ENCODE measurements at regions not wholly inside any gene's neighbourhood (a gene's known extent, or its start where the extent isn't known, plus 50 kb on each side); places are given as distances from the start of the nearest gene placed in this dataset.

DNA sequence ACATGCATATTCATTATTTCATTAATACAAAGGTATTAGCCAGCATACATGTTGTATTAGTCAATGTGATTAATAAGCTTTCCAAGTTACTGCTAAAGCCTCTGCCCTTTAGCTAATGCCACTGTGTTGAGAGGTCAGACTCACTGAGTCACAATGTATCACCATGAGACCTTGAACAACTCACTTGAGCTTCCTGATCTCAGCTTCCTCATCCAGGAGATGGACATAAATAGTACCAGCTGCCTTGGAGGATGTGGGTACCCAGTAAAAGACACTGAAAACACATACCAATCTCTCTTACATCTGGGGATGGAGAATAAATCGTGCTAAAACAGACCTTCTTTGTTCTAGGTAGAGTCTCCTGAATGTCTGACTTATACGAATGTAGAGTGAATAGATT lies 224.6 kb downstream of the EPHA4 start:
- H3K27me3 ChIP-seq (ENCODE audit: insufficient read depth, low read length) = no peaks in the 10 kb centered on the region
- FAIRE-seq (no peak), DNase-seq (ENCODE audit: low read depth) (peak; percentile 24)
- no peaks in the 10 kb centered on the region for H3K9me3 ChIP-seq (ENCODE audit: insufficient read depth, low read depth, low read length)
- TF ChIP-seq, protein P1, sequence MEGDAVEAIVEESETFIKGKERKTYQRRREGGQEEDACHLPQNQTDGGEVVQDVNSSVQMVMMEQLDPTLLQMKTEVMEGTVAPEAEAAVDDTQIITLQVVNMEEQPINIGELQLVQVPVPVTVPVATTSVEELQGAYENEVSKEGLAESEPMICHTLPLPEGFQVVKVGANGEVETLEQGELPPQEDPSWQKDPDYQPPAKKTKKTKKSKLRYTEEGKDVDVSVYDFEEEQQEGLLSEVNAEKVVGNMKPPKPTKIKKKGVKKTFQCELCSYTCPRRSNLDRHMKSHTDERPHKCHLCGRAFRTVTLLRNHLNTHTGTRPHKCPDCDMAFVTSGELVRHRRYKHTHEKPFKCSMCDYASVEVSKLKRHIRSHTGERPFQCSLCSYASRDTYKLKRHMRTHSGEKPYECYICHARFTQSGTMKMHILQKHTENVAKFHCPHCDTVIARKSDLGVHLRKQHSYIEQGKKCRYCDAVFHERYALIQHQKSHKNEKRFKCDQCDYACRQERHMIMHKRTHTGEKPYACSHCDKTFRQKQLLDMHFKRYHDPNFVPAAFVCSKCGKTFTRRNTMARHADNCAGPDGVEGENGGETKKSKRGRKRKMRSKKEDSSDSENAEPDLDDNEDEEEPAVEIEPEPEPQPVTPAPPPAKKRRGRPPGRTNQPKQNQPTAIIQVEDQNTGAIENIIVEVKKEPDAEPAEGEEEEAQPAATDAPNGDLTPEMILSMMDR (IDR thresholded peaks at IDR 0.05; ENCODE audit: insufficient read depth, low read depth, low read length) = no peak
- TF ChIP-seq EZH2 (IDR thresholded peaks at IDR 0.05; ENCODE audit: insufficient read depth, low read length) = no peak
- Mint-ChIP-seq H3K36me3 (ENCODE audit: low read depth, unreplicated experiment) (no peaks in the 10 kb centered on the region), H3K4me1 (ENCODE audit: low read depth, unreplicated experiment) (no peaks in the 10 kb centered on the region), H3K27ac (ENCODE audit: unreplicated experiment) (no peak overlapping the region), H3K27me3 (ENCODE audit: low read depth, unreplicated experiment) (no peaks in the 10 kb centered on the region), H3K4me3 (ENCODE audit: unreplicated experiment) (no peak overlapping the region), H3K9me3 (ENCODE audit: unreplicated experiment) (no peaks in the 10 kb centered on the region)
- H3K9ac ChIP-seq (ENCODE audit: low read length) = no peak overlapping the region
- H3K27ac ChIP-seq (ENCODE audit: low read depth, low read length) = no peak overlapping the region
- no peaks in the 10 kb centered on the region for H4K20me1 ChIP-seq (ENCODE audit: insufficient read depth, low read length)
- no peak overlapping the region for H3K4me2 ChIP-seq (ENCODE audit: low read length)
- no peaks in the 10 kb centered on the region for H3K4me1 ChIP-seq (ENCODE audit: insufficient read depth, low read length)
- no peaks in the 10 kb centered on the region for H3K36me3 ChIP-seq (ENCODE audit: insufficient read depth, low read length)
- H3K79me2 ChIP-seq (ENCODE audit: insufficient read depth, low read length) = no peaks in the 10 kb centered on the region
- H2AFZ ChIP-seq (ENCODE audit: low read depth, low read length) = no peak overlapping the region
- H3K4me3 ChIP-seq (ENCODE audit: insufficient read depth, low read depth, low read length) = no peak overlapping the region

DNA sequence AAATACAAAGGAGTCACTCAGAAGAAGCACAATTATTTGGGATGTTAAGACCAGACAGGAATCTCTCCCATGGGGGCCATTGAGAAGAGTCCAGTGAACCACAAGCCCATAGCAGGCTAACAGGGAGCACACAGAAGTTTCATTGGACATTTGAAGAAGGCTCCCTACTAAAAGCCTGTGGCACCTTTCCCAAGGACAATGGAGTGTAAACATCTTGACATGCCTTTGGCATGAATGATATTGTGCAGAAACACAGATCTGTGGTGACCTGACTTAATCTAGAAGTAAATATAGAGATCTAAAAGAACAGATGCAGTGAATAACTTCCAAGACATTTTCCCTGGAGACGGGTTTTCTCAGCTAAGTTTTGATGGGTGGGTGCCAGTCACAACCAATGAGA lies 221.5 kb downstream of the EPHA4 start:
- peak; percentile 9 for DNase-seq (ENCODE audit: low read depth)
- H3K27ac Mint-ChIP-seq (ENCODE audit: unreplicated experiment) = no peak overlapping the region

DNA sequence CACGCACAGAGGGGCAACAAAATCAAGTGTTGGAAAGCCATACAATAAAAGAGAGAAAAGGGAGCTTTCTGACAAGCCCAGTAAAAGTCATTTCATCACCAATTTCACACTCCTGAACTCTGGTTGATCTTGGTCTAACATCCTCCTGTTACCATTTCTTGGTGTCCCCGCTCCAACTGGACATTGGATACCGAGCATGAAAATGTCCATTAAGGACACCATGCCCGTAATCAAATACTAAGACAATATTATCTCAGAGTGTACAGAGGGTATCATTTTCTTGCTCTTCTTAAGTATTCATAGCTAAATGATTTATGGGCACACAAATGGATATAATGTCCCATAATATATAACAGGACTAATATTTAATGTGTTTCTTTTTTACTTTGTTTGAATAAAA lies 218.9 kb downstream of the EPHA4 start:
- Histone ChIP-seq H3K4me3 (ENCODE audit: insufficient read depth, low read depth, low read length) (no peak overlapping the region), H3K9ac (ENCODE audit: low read length) (no peak overlapping the region), H3K9me3 (ENCODE audit: insufficient read depth, low read depth, low read length) (no peaks in the 10 kb centered on the region), H3K27ac (ENCODE audit: low read depth, low read length) (no peak overlapping the region), H3K79me2 (ENCODE audit: insufficient read depth, low read length) (no peaks in the 10 kb centered on the region), H3K27me3 (ENCODE audit: insufficient read depth, low read length) (no peaks in the 10 kb centered on the region), H3K4me2 (ENCODE audit: low read length) (no peak overlapping the region), H2AFZ (ENCODE audit: low read depth, low read length) (no peak overlapping the region), H3K36me3 (ENCODE audit: insufficient read depth, low read length) (no peaks in the 10 kb centered on the region), H3K4me1 (ENCODE audit: insufficient read depth, low read length) (no peaks in the 10 kb centered on the region), H4K20me1 (ENCODE audit: insufficient read depth, low read length) (no peaks in the 10 kb centered on the region)
- Mint-ChIP-seq H3K27me3 (ENCODE audit: low read depth, unreplicated experiment) (peaks cover 2% of the 10 kb centered on the region), H3K4me3 (ENCODE audit: unreplicated experiment) (no peak overlapping the region), H3K4me1 (ENCODE audit: low read depth, unreplicated experiment) (no peaks in the 10 kb centered on the region), H3K27ac (ENCODE audit: unreplicated experiment) (no peak overlapping the region), H3K36me3 (ENCODE audit: low read depth, unreplicated experiment) (no peaks in the 10 kb centered on the region), H3K9me3 (ENCODE audit: unreplicated experiment) (no peaks in the 10 kb centered on the region)
- TF ChIP-seq, protein P1 (IDR thresholded peaks at IDR 0.05; ENCODE audit: insufficient read depth, low read depth, low read length) = no peak
- TF ChIP-seq EZH2 (IDR thresholded peaks at IDR 0.05; ENCODE audit: insufficient read depth, low read length) = no peak
- no peak for DNase-seq (ENCODE audit: low read depth)
- no peak for FAIRE-seq

More for the DNA sequence above, 221.5 kb downstream of the EPHA4 start:
- Histone ChIP-seq H3K79me2 (ENCODE audit: insufficient read depth, low read length) (no peaks in the 10 kb centered on the region), H3K9me3 (ENCODE audit: insufficient read depth, low read depth, low read length) (no peaks in the 10 kb centered on the region), H3K27me3 (ENCODE audit: insufficient read depth, low read length) (no peaks in the 10 kb centered on the region), H3K36me3 (ENCODE audit: insufficient read depth, low read length) (no peaks in the 10 kb centered on the region), H3K4me1 (ENCODE audit: insufficient read depth, low read length) (no peaks in the 10 kb centered on the region), H3K4me2 (ENCODE audit: low read length) (no peak overlapping the region), H3K4me3 (ENCODE audit: insufficient read depth, low read depth, low read length) (no peak overlapping the region), H3K9ac (ENCODE audit: low read length) (no peak overlapping the region), H3K27ac (ENCODE audit: low read depth, low read length) (no peak overlapping the region), H2AFZ (ENCODE audit: low read depth, low read length) (no peak overlapping the region), H4K20me1 (ENCODE audit: insufficient read depth, low read length) (no peaks in the 10 kb centered on the region)
- Mint-ChIP-seq H3K27me3 (ENCODE audit: low read depth, unreplicated experiment) (no peaks in the 10 kb centered on the region), H3K36me3 (ENCODE audit: low read depth, unreplicated experiment) (no peaks in the 10 kb centered on the region), H3K4me3 (ENCODE audit: unreplicated experiment) (no peak overlapping the region), H3K4me1 (ENCODE audit: low read depth, unreplicated experiment) (no peaks in the 10 kb centered on the region), H3K9me3 (ENCODE audit: unreplicated experiment) (no peaks in the 10 kb centered on the region)
- no peak for FAIRE-seq
- TF ChIP-seq, protein P1 (IDR thresholded peaks at IDR 0.05; ENCODE audit: insufficient read depth, low read depth, low read length) = no peak
- TF ChIP-seq EZH2 (IDR thresholded peaks at IDR 0.05; ENCODE audit: insufficient read depth, low read length) = no peak
